EH (cell line): ENCODE measurements at regions not wholly inside any gene's neighbourhood (a gene's known extent, or its start where the extent isn't known, plus 50 kb on each side); places are given as distances from the start of the nearest gene placed in this dataset.
"Not testable (repeated sequence)": the region's sequence is repeated elsewhere in the genome, so short reads cannot be mapped to it uniquely, and the experiment has no call there.

Experiments
- DNase-seq: peaks from one replicate; pipeline ENCODE4 v3.0.0-alpha.2; 2015; ENCODE audit warnings: low read depth

GRCh38 chr10:90193240-90193985, 492.0 kb downstream of the KIF20B start:
- peak; percentile 82 for DNase-seq

GRCh38 chr10:90195288-90195840, 494.0 kb downstream of the KIF20B start:
- no peak for DNase-seq

GRCh38 chr10:90197766-90198165, 496.4 kb downstream of the KIF20B start:
- peak; percentile 62 for DNase-seq

DNA sequence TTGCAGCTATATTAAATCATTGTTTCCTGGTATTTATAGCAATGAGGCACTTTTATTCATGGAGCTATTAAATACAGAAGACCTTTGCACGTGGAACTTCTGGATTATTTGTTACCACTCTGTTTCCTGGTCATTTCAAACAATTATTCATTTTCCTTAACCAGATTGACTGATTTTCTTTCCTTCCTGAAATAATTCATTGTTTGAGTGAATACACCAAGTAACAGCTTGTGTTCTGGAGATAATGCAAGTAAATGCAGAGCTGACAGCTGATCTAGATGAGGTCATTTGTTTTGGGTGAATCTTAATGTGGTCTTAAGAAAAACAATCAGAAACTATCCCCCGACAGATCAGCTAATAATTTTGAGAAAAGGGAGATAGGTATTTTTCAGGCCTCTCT, 497.7 kb downstream of the KIF20B start:
- DNase-seq: no peak

DNA sequence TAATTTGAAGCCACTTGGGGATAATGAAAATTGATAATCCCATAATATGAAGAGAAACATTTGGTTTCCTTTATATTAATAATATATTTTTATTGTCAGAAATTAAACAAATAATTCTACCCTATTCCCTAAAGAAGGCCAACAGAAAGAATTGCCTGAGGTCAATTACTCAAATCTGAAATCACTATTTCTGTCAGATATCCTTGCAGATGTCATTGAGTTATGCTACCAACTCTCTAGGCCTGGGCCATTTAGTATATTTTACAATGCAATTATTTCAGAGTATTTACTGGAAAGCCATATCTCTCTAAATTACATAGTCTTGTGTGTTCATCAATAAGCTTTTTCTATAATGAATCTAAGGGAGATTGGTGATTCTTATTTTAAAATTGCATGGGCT, 498.1 kb downstream of the KIF20B start:
- no peak for DNase-seq

DNA sequence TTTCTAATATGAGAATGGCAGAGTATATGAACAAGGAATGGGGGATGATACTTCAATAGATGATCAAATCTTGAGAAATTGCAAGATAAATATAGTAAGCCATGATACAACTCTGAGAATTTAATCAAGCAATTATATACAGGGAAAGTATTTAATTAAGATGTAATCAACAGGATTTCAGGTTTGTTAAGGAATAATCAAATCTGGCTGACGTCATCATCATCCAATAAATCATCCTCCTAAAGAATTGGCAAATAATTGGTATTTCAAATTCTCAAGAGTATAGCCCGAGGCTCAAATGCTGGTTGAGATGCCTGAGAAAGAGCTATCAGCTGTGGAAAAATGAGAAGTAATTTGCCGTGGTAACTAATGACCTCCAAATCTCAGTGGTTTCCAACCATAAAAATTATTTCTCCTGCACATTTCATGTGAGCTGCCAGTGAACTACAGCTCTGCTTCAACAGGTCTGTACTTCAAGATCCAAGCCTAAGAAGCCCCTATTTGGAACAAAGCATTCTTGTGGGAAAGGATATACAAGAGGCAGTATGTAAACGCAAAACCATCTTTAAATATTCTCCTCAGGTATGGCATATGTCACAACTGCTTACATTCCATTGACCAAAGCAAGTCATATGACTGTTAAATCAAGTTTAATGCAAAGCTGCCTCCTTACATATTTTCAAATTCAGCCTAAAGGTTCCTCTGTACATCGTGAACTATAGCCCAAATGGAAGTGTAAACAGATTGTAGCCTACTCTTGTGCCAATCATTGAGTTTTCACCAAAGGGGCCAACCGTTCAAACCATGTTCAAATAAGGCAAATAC, 503.0 kb downstream of the KIF20B start:
- peak; percentile 39 for DNase-seq

DNA sequence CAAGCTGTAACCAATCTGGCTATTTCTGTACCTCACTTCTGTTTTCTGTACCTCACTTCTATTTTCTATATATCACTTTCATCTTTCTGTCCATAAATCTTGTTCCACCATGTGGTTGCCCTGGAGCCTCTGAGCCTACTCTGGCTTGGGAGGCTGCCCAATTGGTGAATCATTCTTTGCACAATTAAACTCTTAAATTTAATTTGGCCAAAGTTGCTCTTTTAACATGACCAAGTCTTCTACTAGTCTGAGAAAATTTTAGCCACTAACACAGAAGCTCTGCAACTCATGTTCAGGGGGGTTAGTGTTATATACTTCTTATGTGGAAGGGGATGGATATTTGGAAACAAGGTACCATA, 503.5 kb downstream of the KIF20B start:
- peak; percentile 75 for DNase-seq

DNA sequence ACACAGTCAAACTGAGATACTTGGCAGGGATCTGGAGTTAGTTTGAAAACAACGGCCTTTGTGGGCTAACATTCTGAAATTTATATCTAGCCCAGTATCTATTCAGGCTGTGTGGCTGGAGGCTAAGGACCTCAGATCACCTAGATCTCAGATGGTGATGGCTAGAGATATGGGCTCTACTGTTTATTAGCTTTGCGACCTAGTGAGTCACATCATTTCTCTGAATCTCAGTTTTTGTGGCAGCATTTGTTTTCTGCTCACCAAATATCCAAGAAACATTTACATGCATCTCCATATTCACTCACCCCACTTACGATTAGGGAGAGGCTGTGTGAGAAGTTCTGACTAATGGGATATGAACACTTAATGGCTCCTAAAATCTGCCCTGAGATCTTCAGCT, 503.9 kb downstream of the KIF20B start:
- peak; percentile 28 for DNase-seq

GRCh38 chr10:90213346-90213745, 512.0 kb downstream of the KIF20B start:
- no peak for DNase-seq

- no peak for DNase-seq
Observed at GRCh38 chr10:90218846-90219245, 517.5 kb downstream of the KIF20B start.

- peak; percentile 84 for DNase-seq
Observed at GRCh38 chr10:90222372-90222771, 521.0 kb downstream of the KIF20B start.

DNA sequence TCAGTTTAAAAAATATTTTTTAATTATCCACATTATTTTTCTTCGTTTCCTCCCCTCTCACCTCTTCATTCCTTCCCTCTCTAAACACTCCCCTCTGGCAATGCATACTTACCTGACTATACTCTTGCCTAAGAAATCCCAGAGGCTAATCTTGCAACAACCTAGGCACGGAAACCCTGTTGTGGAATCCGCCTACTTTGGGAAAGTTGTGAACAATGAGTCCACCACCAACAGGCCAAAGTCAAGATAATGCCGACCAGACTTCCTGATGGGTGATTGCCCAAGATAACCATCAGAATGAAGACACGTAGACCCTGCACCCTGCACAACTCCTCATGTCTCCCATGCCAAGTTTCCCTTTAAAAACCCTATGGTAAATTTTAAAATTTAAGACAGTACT, 521.5 kb downstream of the KIF20B start:
- no peak for DNase-seq

DNA sequence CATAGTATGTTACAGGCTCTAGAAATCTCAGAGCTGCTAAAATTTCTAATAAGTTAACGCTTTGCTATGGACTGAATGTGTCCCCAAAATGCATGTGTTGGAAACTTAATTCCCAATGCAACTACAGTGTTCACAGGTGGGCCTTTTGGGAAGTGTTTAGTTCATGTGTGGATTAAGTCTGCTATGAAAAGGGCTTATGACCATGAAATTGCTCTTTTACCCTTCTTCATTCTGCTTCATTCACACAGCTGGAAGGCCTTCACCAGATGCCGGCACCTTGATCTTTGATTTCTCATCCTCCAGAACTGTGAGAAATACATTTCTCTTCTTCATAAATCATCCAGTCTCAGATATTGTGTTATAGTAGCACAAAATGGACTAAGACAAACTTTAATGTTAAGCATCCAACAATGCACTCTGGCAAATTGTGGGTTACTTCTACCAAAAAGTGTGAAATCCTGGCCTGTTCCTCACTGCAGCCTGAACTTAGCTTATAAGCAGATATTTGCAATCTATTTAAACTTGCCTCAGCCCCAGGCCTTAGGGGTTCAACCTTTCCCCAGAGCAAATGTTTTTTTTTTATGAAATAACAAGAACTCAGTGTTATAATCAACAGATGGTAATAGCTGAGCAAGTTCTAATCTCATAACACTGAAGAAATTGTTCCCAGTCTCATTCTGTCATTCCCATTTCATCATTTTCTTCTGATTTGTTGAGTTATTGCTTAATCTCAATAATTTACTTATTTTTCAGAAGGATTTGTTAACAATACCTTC, 523.6 kb downstream of the KIF20B start:
- no peak for DNase-seq

DNA sequence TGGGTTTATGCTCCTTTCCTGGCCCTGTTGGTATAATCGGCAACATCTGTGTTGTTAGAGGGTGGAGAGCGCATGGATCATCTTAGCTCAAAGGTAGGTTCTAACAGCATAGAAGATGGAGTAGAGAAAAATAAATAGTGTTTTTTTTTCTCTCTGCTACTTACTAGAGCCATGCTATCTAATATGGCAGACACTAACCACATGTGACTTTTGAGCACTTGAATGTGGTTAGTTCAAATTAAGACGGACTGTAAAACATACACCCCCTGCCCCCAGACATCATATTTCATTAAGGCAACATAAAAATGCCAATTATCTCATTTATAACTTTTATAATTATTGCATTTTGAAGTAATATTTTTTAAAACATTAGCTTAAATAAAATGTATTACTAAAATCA, 525.1 kb downstream of the KIF20B start:
- DNase-seq: no peak

DNA sequence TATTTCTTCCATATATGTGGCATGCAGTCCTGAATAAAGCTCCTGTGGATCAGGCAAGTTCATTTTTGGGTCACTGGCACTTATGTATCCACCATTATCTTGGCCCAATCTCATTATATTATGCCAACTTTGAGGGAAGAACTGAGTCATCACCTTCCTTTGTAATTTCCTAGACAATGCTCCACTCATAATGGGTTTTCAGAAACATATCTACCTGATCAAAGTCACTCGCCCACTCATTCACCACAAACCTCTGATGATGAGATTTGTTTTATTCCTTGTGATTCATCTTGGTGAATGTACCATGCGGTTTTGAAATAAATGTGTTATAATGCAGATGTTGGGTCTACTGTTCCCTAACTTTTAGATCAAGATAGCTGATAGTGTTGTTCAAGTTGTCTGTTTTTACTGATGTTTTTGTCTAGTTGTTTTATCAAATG, 525.8 kb downstream of the KIF20B start:
- peak; percentile 32 for DNase-seq

GRCh38 chr10:90227786-90228185, 526.4 kb downstream of the KIF20B start:
- DNase-seq: no peak

DNA sequence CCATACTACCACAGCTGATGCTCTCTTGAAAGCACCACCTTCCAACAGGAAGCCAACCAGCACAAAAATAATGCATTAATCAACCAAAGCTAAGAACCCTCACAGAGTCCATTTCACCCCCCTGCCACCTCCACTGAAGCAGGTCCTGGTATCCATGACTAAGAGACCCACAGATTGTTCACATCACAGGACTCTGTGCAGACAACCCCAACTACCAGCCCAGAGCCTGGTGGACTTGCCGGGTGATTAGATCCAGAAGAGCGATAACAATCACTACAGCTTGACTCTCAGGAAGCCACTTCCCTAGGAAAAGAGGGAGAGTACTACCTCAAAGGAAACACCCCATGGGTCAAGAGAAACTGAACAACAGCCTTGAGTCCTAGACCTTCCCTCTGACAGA, 528.1 kb downstream of the KIF20B start:
- DNase-seq: no peak

DNA sequence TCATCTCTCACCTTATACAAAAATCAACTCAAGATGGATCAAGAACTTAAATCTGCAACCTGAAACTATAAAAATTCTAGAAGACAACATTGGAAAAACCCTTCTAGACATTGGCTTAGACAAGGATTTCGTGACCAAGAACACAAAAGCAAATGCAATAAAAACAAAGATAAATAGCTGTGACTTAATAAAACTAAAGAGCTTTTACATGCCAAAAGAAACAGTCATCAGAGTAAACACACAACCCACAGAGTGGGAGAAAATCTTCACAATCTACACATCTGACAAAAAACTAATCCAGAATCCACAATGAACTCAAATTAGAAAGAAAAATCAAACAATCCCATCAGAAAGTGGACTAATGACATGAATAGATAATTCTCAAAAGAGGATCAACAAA, 532.4 kb downstream of the KIF20B start:
- DNase-seq: peak; percentile 38

DNA sequence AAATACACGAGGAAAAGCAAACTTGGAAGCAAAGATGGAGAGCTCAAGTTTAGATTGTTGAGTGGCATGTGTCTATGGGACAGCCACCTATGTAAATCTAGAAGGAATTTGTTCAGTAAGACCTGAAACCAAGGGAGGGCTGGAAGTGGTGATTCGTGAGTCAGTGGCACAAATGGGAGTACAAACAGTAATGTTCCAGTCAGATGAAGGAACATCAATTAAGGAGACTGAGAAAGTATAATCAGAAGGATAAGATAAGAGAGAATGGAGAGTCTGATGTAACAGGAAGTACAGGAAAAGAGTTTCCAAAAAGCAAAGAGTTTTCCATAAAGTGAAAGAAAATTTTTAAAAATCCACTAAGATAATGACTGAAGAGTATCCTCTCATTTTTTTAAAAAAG, 544.2 kb downstream of the KIF20B start:
- DNase-seq: no peak

- not testable (repeated sequence) for DNase-seq
Observed at GRCh38 chr10:90250784-90251183, 549.4 kb downstream of the KIF20B start.

- no peak for DNase-seq
Observed at GRCh38 chr10:90269699-90270098, 568.3 kb downstream of the KIF20B start.

GRCh38 chr10:90274721-90275468, 573.5 kb downstream of the KIF20B start:
- no peak for DNase-seq
